Spleen (tissue), 7 donors: ENCODE measurements at regions not wholly inside any gene's neighbourhood (a gene's known extent, or its start where the extent isn't known, plus 50 kb on each side); places are given as distances from the start of the nearest gene placed in this dataset.

ENCODE experiments used
- POLR2A ChIP-seq, 3 donors: fragments of 450-650 bp; IDR thresholded peaks; one replicate each; pipeline ENCODE4 v1.5.1; 2017; ENCODE audit warnings: antibody characterized with exemption in 3 of 3, mild to moderate bottlenecking in 1 of 3
- POLR2AphosphoS5 ChIP-seq, 3 donors: sonication (generic); formaldehyde crosslinking; IDR thresholded peaks; one replicate each; pipeline ENCODE4 v1.5.1; 2017; ENCODE audit warnings: antibody characterized with exemption in 3 of 3
- TF ChIP-seq, protein P1 (sequence below), 11 experiments: fragments of 200-600 bp in 7 of 11; fragments of 450-650 bp in 4 of 11; sonication (generic) in 4 of 11; IDR thresholded peaks in 8 of 11; conservative IDR thresholded peaks in 3 of 11; 1 replicate in 7 of 11; 2 replicates in 4 of 11; pipeline versions ENCODE4 v1.4.0 to v1.8.0; 2016 to 2021; ENCODE audit warnings: antibody characterized with exemption in 11 of 11, inconsistent platforms in 4 of 11, mild to moderate bottlenecking in 1 of 11
- donor health status: DM: no; HTN: no; CAD: no; lungs with moderate emphysema.
- donor health status: DM: no; HTN: no; CAD: no.
- donor health status: DM: no; HTN: no; CAD: no.

DNA sequence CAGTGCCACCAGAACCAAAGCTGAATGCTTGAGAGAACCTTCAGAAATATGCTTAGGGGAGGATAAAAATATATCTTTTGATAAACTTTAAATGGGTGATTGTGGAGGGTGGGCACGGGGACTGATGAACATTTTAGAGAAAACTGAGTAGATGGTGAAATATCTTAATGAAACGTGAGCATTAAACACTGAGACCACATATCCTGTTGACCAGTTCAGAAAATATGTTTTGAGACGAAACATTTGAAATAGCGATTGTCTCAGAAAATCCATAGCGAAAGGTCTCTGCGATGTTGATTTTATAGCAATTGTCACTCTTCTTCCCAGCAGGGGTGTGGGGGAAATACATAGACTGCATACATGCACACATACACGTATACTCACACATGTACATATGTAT, 231.0 kb downstream of the ESM1 start:
- no peak for TF ChIP-seq POLR2A (IDR thresholded peaks at IDR 0.05)
- no peak for TF ChIP-seq POLR2AphosphoS5 (IDR thresholded peaks at IDR 0.05)
- TF ChIP-seq, protein P1, sequence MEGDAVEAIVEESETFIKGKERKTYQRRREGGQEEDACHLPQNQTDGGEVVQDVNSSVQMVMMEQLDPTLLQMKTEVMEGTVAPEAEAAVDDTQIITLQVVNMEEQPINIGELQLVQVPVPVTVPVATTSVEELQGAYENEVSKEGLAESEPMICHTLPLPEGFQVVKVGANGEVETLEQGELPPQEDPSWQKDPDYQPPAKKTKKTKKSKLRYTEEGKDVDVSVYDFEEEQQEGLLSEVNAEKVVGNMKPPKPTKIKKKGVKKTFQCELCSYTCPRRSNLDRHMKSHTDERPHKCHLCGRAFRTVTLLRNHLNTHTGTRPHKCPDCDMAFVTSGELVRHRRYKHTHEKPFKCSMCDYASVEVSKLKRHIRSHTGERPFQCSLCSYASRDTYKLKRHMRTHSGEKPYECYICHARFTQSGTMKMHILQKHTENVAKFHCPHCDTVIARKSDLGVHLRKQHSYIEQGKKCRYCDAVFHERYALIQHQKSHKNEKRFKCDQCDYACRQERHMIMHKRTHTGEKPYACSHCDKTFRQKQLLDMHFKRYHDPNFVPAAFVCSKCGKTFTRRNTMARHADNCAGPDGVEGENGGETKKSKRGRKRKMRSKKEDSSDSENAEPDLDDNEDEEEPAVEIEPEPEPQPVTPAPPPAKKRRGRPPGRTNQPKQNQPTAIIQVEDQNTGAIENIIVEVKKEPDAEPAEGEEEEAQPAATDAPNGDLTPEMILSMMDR (IDR thresholded peaks at IDR 0.05 in 8 of 11, conservative IDR thresholded peaks at IDR 0.05 in 3 of 11), result no peak
